B cell (primary cell): ENCODE measurements at regions not wholly inside any gene's neighbourhood (a gene's known extent, or its start where the extent isn't known, plus 50 kb on each side); places are given as distances from the start of the nearest gene placed in this dataset.

ENCODE experiments used
- ATAC-seq: fragments of 200-7000 bp; cut with Tn5 transposase; one replicate; pipeline ENCODE4 v1.10.0; 2021; ENCODE audit warnings: low read depth, mild to moderate bottlenecking, moderate number of reproducible peaks, moderate library complexity
- CTCF ChIA-PET: fragments of 350-600 bp; sonication (Branson Sonifier 250); formaldehyde crosslinking; loops from one replicate; lab custom pipeline; 2021; ENCODE audit warnings: antibody characterized with exemption, inconsistent platforms; lab: Charles Lee
- POLR2A ChIA-PET: fragments of 350-600 bp; sonication (Branson Sonifier 250); formaldehyde crosslinking; loops from one replicate; lab custom pipeline; 2021; ENCODE audit warnings: antibody characterized with exemption; lab: Charles Lee
- DNase-seq: peaks from one replicate; pipeline ENCODE4 v3.0.0; 2013
- H2AFZ ChIP-seq: 2 replicates; pipeline ENCODE4 v1.6.1; 2012; ENCODE audit warnings: mild to moderate bottlenecking, low read depth, low read length; ENCODE audit not compliant: insufficient read depth, poor library complexity, severe bottlenecking
- H3K27ac ChIP-seq, 2 donors: 1 replicate in 1 of 2; 2 replicates in 1 of 2; pipeline ENCODE4 v1.5.1; 2012 to 2013; ENCODE audit warnings: low read length in 2 of 2, mild to moderate bottlenecking in 2 of 2, moderate library complexity in 1 of 2
- H3K27me3 ChIP-seq, 4 experiments: fragments of 200-600 bp in 1 of 4; sonication (generic) in 1 of 4; replicated peaks in 1 of 4; 1 replicate in 2 of 4; 2 replicates in 2 of 4; pipeline versions ENCODE4 v1.6.1 to v1.7.0; 2013 to 2016; ENCODE audit warnings: low read length in 3 of 4, mild to moderate bottlenecking in 2 of 4, mixed read lengths in 1 of 4, moderate library complexity in 1 of 4; ENCODE audit not compliant: insufficient read depth in 4 of 4, control insufficient read depth in 3 of 4; ENCODE audit errors: control extremely low read depth in 1 of 4
- H3K36me3 ChIP-seq, 2 experiments: replicated peaks in 1 of 2; 1 replicate in 1 of 2; 2 replicates in 1 of 2; pipeline versions ENCODE4 v1.6.1 to v1.7.1; 2013; ENCODE audit warnings: low read length in 1 of 2; ENCODE audit not compliant: insufficient read depth in 2 of 2, control insufficient read depth in 1 of 2; ENCODE audit errors: control extremely low read depth in 1 of 2, extremely low read depth in 1 of 2
- H3K4me1 ChIP-seq, 2 donors: fragments of 200-600 bp in 1 of 2; sonication (generic) in 1 of 2; 1 replicate in 1 of 2; 2 replicates in 1 of 2; pipeline versions ENCODE4 v1.5.1 to v1.6.1; 2013 to 2017; ENCODE audit warnings: low read length in 2 of 2; ENCODE audit not compliant: control insufficient read depth in 2 of 2, insufficient read depth in 2 of 2
- H3K4me2 ChIP-seq: replicated peaks from 2 replicates; pipeline ENCODE3; 2012; ENCODE audit warnings: mild to moderate bottlenecking, low read depth, low read length; ENCODE audit not compliant: poor library complexity, severe bottlenecking
- H3K4me3 ChIP-seq, 5 experiments: fragments of 200-600 bp in 1 of 5; sonication (generic) in 1 of 5; 1 replicate in 3 of 5; 2 replicates in 2 of 5; pipeline versions ENCODE4 v1.5.1 to v1.7.0; 2011 to 2016; ENCODE audit warnings: low read length in 4 of 5, mild to moderate bottlenecking in 4 of 5, low read depth in 2 of 5, control low read depth in 1 of 5, moderate library complexity in 1 of 5; ENCODE audit not compliant: insufficient read depth in 1 of 5; ENCODE audit errors: control extremely low read depth in 1 of 5, extremely low read depth in 1 of 5
- H3K79me2 ChIP-seq: fragments of 200-600 bp; sonication (generic); one replicate; pipeline ENCODE4 v1.6.0; 2016; ENCODE audit warnings: low read length; ENCODE audit not compliant: control insufficient read depth, insufficient read depth
- H3K9ac ChIP-seq: fragments of 200-600 bp; sonication (generic); 2 replicates; pipeline ENCODE4 v1.6.1; 2017; ENCODE audit warnings: mild to moderate bottlenecking, low read length, moderate library complexity
- H3K9me3 ChIP-seq, 3 donors: one replicate each; pipeline versions ENCODE4 v1.6.1 to v1.7.1; 2013; ENCODE audit warnings: low read length in 2 of 3; ENCODE audit not compliant: control insufficient read depth in 2 of 3, insufficient read depth in 1 of 3; ENCODE audit errors: control extremely low read depth in 1 of 3
- H4K20me1 ChIP-seq: 2 replicates; pipeline ENCODE4 v1.6.0; 2012; ENCODE audit warnings: mild to moderate bottlenecking, low read length; ENCODE audit not compliant: insufficient read depth, control insufficient read depth, poor library complexity, severe bottlenecking
- H3K27ac Mint-ChIP-seq: one replicate; pipeline ENCODE4 v1.8.0; 2021; ENCODE audit warnings: mixed read lengths
- H3K27me3 Mint-ChIP-seq: one replicate; pipeline ENCODE4 v1.8.0; 2021; ENCODE audit warnings: mixed read lengths
- H3K4me1 Mint-ChIP-seq: one replicate; pipeline ENCODE4 v1.8.0; 2021; ENCODE audit warnings: mixed read lengths
- H3K4me3 Mint-ChIP-seq: one replicate; pipeline ENCODE4 v1.8.0; 2021; ENCODE audit warnings: mixed read lengths
- H3K9me3 Mint-ChIP-seq: one replicate; pipeline ENCODE4 v1.8.0; 2022; ENCODE audit warnings: mixed read lengths; ENCODE audit not compliant: insufficient read depth
- CTCF ChIP-seq: fragments of 200-600 bp; IDR thresholded peaks from one replicate; pipeline ENCODE4 v1.8.0; 2022; ENCODE audit warnings: antibody characterized with exemption, mild to moderate bottlenecking
- EZH2 ChIP-seq: IDR thresholded peaks from 2 replicates; pipeline ENCODE4 v1.6.1; 2012; ENCODE audit warnings: borderline replicate concordance, low read depth, mild to moderate bottlenecking, moderate library complexity, low read length; ENCODE audit not compliant: insufficient read depth, poor library complexity, severe bottlenecking
- WGBS: methylation state at CpG from one replicate; pipeline ENCODE4 v1.1.5; 2013; ENCODE audit warnings: missing lambda C conversion rate; ENCODE audit not compliant: insufficient coverage; 5-methylcytosine and 5-hydroxymethylcytosine counted together
- intact Hi-C: fragments of 100-400 bp; cut with micrococcal nuclease; formaldehyde crosslinking; loops from one replicate; pipeline ENCODE4 v1.10.0; 2022

DNA sequence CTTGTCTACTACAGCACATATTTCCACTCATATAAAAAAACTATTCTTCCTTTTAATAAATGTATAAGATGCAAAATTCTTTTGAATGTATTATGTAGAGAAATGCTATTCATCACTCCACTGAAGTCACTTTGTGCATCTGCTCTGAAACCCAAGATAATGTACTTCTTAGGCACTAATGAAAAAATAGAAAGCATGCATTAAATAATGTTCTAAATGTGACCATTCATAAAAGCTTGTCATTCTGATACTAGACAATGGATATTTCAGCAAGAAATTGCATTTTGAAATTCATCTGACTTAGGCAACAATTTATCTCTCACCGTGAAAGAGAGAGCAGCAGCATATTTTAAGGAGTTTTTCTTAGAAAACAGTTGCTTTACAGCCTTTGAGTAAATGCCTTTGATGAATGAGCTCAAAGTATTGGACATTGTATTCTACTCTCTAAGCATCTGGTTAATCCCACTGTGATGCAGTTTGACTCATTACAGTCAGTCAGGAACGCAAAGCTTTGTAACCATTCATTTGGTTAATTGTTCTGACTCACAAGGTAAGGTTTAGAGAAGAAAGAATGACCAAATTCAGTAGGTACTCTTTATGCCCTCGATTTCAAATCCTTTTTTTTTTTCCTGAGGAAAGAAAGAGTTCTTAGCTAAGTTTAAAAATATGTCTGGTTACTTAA, 2233.8 kb upstream of the C9orf72 start:
- H3K27ac Mint-ChIP-seq, result no peak overlapping the region
- WGBS, result no CpG with 5 or more reads among the region's 3 CpGs
- H3K79me2 ChIP-seq, result no peaks in the 10 kb centered on the region
- no peaks in the 10 kb centered on the region for H3K4me1 ChIP-seq
- no peak overlapping the region for H3K4me3 Mint-ChIP-seq
- no peaks in the 10 kb centered on the region for H3K27me3 Mint-ChIP-seq
- POLR2A ChIA-PET, result no interaction called here
- H3K4me3 ChIP-seq, result no peak overlapping the region
- no peak overlapping the region for H3K27ac ChIP-seq
- no peak overlapping the region for H2AFZ ChIP-seq
- no peaks in the 10 kb centered on the region for H3K4me1 Mint-ChIP-seq
- intact Hi-C loops, result no loop called here
- no peak for DNase-seq
- no peak overlapping the region for H3K4me2 ChIP-seq
- H3K27me3 ChIP-seq, result no peaks in the 10 kb centered on the region
- TF ChIP-seq EZH2, result no peak
- no peak for TF ChIP-seq CTCF
- no peaks in the 10 kb centered on the region for H4K20me1 ChIP-seq
- no peak overlapping the region for H3K9ac ChIP-seq
- no peak for ATAC-seq
- peaks cover 0 to 8% (median 0%) of the 10 kb centered on the region in 3 donors for H3K9me3 ChIP-seq
- no peaks in the 10 kb centered on the region for H3K36me3 ChIP-seq
- CTCF ChIA-PET, result no interaction called here
- peaks cover 2% of the 10 kb centered on the region for H3K9me3 Mint-ChIP-seq

- Mint-ChIP-seq H3K9me3 (peaks cover 6% of the 10 kb centered on the region), H3K4me1 (no peaks in the 10 kb centered on the region), H3K27me3 (no peaks in the 10 kb centered on the region), H3K27ac (no peak overlapping the region), H3K4me3 (no peak overlapping the region)
- peaks cover 0 to 9% (median 3%) of the 10 kb centered on the region in 3 donors for H3K9me3 ChIP-seq
- H2AFZ ChIP-seq, result no peak overlapping the region
- CTCF ChIA-PET, result no interaction called here
- no peaks in the 10 kb centered on the region for H4K20me1 ChIP-seq
- no peaks in the 10 kb centered on the region for H3K4me1 ChIP-seq
- H3K36me3 ChIP-seq, result no peaks in the 10 kb centered on the region
- no peak overlapping the region for H3K4me3 ChIP-seq
- no peaks in the 10 kb centered on the region for H3K27me3 ChIP-seq
- H3K27ac ChIP-seq, result no peak overlapping the region
- WGBS, result 83% methylated on average over 6 of the region's 6 CpGs
- DNase-seq (no peak), ATAC-seq (no peak)
- intact Hi-C loops, result no loop called here
- POLR2A ChIA-PET, result no interaction called here
- H3K79me2 ChIP-seq, result no peaks in the 10 kb centered on the region
- H3K4me2 ChIP-seq, result no peak overlapping the region
- TF ChIP-seq EZH2 (no peak), CTCF (no peak)
- H3K9ac ChIP-seq, result no peak overlapping the region
These were observed 2243.8 kb upstream of the C9orf72 start for GRCh38 chr9:29816954-29817703.
